ENCODE measurements at regions not wholly inside any gene's neighbourhood (a gene's known extent, or its start where the extent isn't known, plus 50 kb on each side); places are given as distances from the start of the nearest gene placed in this dataset.

DNA sequence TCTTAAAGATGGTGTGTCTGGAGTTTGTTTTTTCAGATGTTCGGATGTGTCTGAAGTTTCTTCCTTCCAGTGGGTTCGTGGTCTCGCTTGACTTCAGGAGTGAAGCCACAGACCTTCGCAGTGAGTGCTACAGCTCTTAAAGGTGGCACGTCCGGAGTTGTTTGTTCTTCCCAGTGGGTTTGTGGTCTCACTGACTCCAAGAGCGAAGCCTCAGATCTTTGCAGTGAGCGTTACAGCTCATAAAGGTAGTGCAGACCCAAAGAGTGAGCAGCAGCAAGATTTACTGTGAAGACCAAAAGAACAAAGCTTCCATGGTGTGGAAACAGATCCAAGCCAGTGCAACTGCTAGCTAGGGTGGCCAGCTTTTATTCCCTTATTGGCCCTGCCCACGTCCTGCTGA is 1430.4 kb upstream of the B3GALT2 start:
- no peak for DNase-seq

DNA sequence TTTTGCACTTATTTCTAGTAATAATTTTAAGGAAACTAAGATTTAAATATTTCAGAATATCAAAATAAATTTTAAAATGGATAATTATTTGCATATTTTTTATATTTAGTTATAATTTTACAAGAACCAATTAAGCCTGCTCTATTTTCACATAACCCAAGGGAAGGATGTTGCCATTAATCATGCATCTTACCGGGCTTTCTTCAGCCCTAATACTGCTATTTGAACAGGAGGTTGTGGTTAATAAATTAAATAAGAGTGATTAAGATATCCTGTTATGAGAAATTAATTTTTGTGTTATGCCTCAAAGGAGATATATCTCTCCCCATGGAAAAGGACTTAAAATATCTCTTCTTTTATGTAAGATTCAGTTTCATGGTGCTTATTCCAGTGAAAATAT is 1415.8 kb upstream of the B3GALT2 start:
- DNase-seq: no peak

DNA sequence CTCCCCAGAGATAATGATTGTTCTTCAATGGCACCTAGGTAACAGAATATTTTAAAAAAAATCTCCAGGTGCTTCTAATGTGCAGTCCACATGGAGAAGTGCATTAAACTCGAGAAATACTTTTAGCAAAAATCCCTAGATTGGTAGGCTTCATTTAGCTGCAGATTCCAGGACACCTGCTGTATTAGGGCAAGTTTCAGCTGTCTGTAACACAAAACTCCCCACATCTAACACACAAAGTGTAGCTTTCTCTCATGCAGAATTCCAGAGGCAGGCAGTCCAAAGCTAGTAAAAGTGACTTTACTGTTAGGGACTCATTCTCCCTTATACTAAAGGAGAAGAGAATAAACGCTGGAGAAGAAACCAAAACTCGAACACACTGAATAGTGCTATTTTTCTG is 1414.3 kb upstream of the B3GALT2 start:
- DNase-seq: no peak

DNA sequence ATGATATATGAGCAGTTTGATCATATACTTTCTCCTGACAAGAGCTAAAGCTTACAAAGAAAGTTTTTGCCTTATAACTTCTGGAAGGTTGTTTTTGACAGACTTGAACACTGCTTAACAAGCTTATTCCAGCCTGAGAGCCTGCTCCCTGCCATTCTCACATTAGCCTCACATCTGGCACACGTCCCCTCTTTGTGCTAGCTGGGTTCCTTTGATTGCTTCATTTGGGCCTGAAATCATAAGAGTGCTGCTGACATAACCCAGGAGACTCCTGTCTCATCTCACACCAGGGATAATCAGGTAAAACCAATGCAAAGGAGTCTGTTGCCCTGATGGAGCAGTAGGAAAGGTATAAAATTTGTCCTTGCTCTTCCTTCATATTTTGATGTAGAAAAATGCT is 1411.7 kb upstream of the B3GALT2 start:
- DNase-seq: no peak

DNA sequence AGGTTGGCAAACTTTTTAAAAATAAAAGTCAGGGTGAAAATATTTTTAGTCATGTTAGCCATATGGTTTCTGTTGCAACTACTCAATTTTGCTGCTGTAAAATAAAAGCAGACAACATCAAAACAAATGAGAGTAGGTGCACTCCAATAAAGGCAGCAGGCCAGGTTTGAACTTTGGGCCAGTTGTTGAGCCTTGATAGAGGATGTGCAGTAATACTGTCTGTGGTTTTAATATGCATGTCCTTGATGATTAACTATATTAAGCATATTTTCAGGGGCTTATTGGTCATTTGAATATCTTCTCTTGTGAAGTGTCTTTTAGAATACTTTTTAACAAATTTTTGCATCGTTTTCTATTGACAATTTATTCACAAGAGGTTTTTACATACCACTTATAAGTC is 1399.9 kb upstream of the B3GALT2 start:
- no peak for DNase-seq

DNA sequence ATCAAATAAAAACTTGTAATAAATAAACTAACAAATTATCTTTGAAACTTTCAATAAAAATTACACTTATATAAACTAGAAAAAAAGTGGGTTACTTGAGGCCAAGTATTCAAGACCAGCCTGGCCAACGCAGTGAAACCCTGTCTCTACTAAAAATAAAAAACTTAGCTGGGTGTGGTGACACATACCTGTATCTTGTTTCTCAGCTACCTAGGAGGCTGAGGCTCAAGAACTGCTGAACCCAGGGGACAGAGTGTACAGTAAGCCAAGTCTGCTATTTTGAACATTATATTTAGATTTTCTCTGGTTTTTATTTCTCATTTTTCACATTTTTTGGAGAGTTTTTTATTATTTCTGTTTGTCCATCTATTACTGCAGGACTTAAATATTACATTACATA is 1397.6 kb upstream of the B3GALT2 start:
- no peak for DNase-seq

DNA sequence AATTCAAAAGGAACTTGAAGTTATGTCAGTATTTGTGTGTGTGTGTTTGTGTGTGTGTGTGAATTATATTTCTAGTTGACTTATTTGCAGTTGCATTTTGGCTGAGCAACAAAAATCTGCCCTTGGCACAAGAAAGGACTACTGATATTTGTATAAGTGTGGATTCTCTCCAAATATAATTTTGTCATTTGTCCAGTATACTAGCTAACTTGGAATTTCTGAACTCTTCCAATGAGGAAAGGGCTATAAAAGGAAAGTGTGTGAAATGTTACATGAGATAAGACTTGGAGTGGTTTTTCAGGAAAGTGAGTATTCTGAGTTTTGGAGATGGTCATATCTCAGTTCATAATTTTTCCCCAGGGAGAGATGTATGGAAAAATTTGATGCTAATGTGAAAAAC is 1384.1 kb upstream of the B3GALT2 start:
- no peak for DNase-seq

DNA sequence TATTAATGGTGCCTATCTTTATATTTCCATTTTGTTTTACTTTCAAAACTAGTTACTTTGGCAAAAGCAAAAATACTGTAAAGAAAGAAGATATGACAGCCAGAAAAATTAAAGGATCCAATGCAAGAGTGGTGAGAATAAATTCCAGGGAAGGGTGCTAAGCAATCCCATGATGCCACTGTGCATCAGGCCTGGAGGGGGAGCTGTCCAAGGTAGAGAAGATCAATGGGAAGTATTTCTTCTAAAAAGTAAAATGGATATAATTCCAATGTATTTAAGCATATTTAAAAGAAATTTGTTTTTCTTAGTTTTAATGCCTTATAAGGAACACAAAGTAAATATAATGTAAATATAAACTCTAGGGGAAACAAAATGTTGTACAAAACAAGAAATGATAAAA is 1382.2 kb upstream of the B3GALT2 start:
- DNase-seq: no peak

DNA sequence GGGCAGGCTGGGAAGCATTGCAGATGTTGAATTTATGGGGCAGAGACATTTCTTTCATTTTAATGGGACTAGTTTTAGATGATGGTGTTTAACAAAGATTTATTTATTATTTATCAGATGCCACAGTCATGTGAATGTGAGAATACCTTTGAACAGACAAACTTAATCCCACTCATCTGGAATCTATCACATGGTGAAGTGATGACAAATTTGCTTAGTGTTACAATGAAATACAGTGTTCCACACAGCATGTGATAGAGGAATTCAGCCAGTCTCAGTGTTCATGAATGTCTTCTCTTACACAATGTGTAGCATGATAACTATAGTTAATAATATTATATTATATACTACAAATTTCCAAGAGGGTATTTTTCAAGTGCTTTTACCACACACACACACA is 1361.7 kb upstream of the B3GALT2 start:
- no peak for DNase-seq

DNA sequence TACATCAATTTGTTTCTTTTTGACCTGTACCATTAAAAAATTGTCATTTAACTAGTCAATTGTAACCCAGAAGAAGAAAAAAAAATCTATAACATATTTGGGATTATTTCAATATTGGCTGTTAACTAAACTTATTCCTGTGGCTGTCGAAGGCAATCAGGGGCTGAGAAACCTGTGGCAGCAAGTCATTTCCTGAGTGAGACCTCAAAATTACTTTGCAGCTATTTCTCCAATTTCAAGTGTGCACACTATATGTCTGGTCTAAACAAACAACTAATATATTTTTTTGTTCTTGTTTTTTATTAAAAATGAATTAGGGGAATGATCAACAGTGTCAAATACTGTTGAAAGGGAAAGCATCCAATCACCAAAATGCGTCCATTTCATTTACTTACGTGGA is 1357.6 kb upstream of the B3GALT2 start:
- DNase-seq: no peak

DNA sequence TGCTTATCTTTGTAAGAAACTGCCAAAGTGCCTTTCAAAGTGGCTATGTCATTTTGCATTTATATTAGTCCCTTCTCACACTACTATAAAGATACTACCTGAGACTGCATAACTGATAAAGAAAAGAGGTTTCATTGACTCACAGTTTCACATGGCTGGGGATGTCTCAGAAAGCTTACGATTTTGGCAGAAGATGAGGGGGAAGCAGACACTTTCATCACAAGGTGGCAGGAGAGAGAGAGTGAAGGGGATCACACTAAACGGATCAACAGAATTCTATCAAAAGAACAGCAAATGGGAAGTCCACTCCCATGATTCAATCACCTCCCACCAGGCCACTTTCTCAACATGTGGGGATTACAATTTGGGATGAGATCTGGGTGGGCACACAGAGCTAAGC is 1352.0 kb upstream of the B3GALT2 start:
- DNase-seq: no peak

DNA sequence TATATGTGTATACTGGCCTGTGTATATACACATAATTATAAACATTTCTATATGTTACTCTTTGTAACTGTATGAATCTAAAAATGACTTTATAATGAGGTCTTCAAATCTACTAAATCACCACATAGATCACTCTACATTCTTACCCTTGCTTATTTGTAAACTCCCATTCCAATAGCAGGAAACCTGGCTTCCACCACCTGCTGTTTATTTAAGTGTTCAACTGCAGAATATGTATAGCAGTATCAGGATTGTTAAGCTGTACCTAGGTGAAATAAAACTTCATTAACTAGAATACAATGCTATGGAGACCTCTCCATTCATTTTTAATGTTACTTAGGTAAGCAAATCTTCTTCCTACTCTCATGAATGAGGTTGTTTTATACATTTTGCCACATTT is 1351.1 kb upstream of the B3GALT2 start:
- no peak for DNase-seq

DNA sequence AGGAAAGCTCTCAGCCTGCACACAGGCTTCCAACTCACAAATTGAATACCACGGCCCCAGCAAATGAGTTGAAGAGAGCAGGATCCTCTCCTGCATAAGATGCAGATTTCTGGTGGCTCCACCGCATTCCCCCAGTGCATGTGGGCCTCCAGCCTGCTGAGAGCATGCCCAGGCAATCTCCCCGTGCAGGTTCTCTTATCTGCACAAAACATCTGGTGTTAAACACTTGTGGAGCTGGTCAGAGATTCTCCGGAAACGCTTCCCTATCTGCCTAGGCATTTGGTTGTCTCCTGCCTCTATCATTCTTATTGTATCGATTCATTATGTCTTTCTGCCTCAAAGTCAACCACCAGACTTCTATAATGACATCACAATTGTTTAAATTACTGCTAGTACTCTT is 1349.0 kb upstream of the B3GALT2 start:
- DNase-seq: no peak

DNA sequence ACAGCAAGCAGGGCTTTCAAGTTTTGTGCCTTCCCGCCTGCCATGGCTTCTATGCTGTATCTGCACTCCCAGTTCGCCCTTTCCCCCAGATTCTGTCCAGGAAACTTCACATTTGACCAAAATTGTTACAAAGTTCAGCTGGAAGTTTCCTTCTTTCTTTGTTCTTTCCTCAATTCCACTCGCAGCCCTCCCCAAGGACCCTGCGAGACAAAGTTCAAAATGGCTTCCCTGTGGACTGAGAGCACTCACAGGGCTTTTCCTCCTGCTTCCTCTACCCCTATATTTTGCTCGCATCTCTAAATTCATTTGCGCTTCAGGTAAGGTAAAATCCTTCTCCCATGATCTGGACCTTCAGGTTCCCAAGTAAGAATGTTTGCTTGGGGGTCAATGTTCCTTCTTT is 1348.4 kb upstream of the B3GALT2 start:
- DNase-seq: no peak

DNA sequence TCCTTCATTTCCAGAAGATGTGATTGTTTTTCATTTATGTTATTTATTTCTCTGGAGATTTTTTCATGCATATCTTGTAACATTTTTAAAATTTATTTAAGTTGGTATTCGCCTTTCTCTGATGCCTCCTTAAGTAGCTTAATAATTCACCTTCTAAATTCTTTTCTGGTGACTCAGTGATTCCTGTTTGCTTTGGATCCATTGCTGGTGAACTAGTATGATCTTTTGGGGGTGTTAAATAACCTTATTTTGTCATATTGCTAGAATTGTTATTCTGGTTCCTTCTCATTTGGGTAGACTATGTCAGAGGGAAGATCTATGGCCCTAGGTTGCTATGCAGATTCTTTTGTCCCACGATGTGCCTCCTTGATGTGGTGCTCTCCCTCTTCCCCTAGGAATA is 1347.2 kb upstream of the B3GALT2 start:
- no peak for DNase-seq

DNA sequence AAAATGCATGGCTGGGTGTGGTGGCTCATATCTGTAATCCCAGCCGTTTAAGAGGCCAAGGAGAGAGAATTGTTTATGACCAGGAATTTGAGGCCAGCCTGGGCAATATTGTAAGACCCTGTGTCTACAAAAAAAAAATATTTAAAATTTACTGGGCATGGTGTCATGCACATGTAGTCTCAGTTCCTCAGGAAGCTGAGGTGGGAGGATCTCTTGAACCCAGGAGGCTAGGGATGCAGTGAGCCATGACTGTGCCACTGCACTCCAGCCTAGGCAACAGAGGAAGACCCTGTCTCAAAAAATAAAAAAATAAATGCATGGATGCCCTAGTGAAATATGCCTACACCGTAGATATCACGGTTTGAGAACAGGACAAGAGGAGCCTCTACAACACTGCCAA is 1331.2 kb upstream of the B3GALT2 start:
- DNase-seq: no peak

DNA sequence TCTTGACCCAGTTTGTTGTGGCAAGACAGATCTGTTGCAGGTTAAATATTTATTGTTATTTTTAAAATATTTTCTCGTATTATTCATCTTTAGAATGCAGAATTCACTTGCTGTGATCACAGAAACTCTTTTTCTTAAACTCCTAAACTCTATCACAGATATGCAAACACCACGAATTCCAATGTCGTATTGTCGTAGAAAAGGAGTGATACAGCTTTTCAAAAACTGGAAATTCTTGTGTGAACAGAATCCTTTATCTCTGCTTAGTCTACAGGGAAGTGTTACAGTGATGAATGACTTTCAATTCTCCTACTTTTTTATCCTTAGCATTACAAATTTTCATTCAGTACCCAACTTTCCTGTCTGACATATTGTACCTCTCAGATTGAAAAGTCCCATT is 1329.5 kb upstream of the B3GALT2 start:
- no peak for DNase-seq

DNA sequence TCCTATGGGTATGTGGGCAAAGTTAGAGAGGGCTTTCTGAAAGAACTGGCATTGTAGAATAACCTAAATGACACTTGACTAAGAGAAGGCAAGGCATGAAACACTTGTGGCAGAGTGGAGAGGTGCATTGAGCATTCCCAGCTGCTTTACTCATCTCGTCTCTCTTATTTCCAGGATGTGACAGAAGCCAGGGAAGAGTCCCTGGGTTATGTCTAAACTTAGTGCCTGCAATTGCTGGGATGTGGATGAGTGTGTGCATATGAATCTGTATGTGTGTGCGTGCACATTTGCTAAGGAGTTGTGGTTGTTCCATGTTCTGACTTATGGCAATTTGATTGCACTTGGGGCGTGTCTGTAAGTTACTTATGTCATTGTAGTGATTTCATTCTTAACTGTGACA is 1326.5 kb upstream of the B3GALT2 start:
- no peak for DNase-seq

DNA sequence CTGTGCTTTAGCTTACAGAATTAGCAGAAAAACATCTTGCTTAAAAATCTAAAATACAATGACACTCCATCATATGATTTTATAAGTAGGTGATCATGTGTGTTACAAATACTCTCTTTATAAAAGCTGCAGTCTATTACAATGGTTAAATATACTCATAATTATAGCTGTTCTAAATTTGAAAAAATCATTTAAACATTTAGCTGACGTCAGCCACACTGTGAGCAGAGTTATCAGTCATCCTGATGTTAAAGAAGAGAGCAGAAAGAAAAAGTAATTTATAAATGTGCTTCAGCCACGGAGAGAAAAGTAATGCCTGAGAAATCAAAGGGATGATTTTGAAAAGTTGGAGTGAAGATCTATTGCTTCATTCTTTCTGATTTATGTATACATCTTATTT is 1325.9 kb upstream of the B3GALT2 start:
- DNase-seq: no peak

DNA sequence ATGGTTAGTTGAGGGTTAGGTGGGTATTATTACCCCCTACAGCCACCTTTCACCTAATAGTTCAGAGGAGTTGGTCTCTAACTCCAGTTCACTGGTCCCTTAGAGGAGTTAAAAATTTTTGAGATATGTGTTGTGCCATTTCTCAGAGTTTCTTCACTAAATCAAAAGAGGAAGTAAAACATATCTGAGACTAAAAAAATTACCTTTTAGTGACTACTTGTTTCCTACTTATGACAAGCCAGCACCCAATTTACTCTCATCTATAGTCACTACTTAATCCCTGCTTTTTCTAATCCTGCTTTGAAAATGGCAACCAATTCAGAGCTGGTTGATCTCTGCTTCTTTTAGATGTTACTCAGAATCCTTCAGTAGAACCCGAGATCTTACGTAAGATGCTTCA is 1316.8 kb upstream of the B3GALT2 start:
- DNase-seq: no peak

DNA sequence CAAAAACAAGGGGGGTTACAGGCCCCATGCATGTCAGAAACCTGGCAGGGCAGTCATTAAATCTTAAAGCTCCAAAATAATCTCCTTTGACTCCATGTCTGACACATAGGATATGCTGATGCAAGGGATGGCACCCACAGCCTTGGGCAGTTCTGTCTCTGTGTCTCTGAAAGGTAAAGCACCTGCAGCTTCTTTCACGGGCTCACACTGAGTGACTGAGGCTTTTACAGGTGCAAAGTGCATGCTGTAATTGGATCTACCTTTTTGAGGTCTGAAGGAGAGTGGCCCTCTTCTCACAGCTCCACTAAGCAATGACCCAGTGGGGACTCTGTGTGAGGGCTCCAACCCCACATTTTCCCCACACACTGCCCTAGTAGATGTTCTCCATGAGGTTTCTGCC is 1309.0 kb upstream of the B3GALT2 start:
- DNase-seq: no peak

DNA sequence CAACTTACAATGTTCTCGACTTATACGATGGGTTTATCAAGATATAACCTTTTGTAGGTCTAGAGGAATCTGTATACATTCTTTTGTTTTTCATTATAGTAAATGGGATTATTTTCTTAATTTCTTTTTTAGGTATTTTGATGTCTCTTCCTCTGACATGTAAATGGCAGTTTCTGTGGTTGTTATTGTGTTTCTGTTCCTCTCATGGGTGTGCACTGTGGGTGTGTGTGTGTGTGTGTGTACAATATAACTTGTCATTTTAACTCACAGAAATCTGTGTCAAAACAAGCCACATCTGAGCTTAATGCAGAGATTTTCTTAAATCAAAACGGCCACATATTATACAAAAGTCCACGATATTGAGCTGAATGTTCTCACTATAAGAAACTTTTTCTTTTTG is 1300.8 kb upstream of the B3GALT2 start:
- DNase-seq: no peak

DNA sequence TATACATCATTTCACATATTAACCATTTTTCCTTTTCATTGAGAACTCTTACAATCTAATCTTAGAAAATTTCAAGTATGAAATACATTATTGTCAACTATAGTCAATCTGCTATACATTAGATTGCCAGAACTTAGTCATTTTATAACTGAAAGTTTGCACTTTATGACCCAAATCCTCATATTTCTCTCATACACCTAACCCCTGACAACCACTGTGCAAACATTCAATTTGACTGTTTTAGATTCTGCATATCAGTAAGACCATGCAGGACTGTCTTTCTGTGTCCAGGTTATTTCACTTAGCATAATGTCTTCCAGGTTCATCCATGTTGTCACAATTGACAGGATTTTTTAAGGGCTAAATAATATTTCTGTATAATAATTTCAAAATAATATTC is 1299.0 kb upstream of the B3GALT2 start:
- no peak for DNase-seq

DNA sequence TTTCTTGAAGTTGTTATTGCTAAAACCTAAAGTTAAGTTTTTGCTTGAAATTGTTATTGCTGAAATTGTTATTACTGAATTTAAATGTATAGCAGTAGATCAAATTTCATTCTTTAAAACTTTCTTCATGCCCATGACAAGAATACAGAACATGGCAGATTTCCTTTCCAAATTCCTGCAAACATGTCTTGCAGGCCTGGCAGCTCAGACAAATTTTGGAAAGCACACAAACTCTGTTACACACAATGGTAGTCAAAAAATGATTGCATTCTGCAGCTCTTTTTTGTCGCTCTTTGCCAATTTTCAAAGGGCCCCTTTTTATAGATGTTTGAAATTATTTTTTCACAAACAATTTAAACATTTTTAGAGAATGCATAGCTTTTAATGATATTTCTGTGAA is 1292.3 kb upstream of the B3GALT2 start:
- DNase-seq: no peak

DNA sequence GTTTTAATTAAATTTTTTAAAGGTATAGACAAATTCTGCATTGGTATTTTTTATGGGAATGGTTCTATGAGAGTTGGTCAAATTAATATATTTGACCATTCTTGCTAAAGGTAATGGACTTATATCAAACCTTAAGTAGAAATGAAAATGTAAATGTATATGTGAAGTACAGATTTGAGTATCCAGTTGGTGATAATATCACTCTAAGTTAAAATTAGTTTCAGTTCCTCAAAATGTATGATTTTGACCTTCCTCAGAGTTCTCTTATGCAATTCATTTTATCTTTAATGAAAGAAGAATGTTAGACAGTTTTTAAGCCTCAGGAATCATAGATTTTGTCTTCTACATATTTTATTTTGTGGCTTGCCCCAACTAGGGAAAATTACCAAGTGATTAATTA is 1291.5 kb upstream of the B3GALT2 start:
- no peak for DNase-seq

DNA sequence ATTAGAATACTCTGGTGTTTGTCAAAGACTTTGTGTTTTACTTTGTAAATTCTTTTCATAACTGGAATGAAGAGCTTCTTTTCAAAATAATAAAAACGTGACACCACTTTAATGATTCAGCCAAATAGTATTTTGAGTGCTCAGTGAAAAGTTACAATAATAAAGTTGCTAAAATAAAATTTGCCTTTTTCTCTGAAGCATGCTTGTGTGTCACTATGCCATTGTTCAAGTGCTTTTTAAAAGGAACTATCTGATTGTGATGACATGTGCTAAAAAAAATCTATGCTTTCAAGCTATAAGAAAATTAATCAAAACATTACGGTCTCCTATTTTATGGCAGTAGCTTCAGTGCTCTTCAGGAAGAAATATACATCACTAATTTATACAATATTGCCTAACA is 1290.5 kb upstream of the B3GALT2 start:
- no peak for DNase-seq

DNA sequence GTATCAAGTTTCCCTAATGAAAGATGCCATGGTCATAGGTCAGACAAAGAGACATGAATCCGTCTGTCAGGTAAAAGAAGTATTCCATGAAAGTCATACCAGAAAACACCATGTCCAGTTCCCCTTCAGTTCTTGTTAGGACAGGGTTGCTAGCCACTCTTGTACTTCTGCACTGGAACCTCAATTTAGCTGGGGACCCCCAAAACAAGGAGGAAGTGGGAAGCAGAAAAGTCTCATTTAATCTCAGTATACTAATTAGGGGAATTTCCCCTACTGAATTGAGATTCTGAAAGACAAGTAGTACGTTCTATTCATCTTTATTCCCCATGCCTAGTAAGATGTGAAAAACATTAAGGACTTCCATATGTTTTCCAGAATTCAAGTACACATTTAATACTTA is 1289.9 kb upstream of the B3GALT2 start:
- DNase-seq: no peak

All from stimulated activated CD4-positive, alpha-beta T cell treated with anti-CD3 and anti-CD28 coated beads, Interleukin-4, amount 100 ng/mL, for 24 hours (primary cell).